HG03280 (cell line): ENCODE measurements at regions not wholly inside any gene's neighbourhood (a gene's known extent, or its start where the extent isn't known, plus 50 kb on each side); places are given as distances from the start of the nearest gene placed in this dataset.

ENCODE experiments used
- ATAC-seq: cut with Tn5 transposase; IDR thresholded peaks from one replicate; pipeline ENCODE4 v1.9.1; 2021; ENCODE audit warnings: mild to moderate bottlenecking, moderate library complexity; ENCODE audit not compliant: unreplicated experiment

- ATAC-seq, result no peak
Observed at GRCh38 chr6:132868057-132868456, 53.7 kb downstream of the RPS12 start.

GRCh38 chr6:132872923-132873322 lies 58.6 kb downstream of the RPS12 start:
- peak; percentile 99 for ATAC-seq

- no peak for ATAC-seq
Observed at GRCh38 chr6:132877003-132877402, 62.6 kb downstream of the RPS12 start.

GRCh38 chr6:132887204-132887603 lies 72.8 kb downstream of the RPS12 start:
- ATAC-seq, result no peak

GRCh38 chr6:132888701-132889100 lies 74.3 kb downstream of the RPS12 start:
- ATAC-seq, result no peak

GRCh38 chr6:132892929-132893771 lies 78.8 kb downstream of the RPS12 start:
- ATAC-seq, result no peak

- no peak for ATAC-seq
Observed at GRCh38 chr6:132893772-132894490, 79.6 kb downstream of the RPS12 start.

- ATAC-seq, result no peak
Observed at GRCh38 chr6:132898376-132898775, 84.0 kb downstream of the RPS12 start.

DNA sequence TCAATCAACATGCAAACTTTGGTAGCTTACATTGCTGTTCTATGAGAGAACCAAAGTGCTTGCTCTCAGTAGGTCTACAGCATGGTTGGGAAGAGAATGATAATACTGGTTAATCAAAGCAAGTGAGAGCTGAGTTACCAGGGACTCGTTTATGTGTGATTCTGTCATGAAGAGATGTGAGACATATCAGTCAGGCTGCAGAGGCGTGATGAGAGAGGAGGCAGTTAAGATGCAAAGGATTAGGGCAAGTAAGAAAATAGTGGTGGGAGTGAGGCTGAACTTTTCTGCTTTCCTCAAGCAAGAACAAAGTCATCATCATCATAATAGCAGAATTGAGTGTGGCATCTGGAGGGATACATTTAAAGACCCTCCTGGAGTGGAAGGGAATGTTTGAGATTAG lies 86.5 kb downstream of the RPS12 start:
- no peak for ATAC-seq

GRCh38 chr6:132902901-132903300 lies 88.5 kb downstream of the RPS12 start:
- ATAC-seq, result no peak

DNA sequence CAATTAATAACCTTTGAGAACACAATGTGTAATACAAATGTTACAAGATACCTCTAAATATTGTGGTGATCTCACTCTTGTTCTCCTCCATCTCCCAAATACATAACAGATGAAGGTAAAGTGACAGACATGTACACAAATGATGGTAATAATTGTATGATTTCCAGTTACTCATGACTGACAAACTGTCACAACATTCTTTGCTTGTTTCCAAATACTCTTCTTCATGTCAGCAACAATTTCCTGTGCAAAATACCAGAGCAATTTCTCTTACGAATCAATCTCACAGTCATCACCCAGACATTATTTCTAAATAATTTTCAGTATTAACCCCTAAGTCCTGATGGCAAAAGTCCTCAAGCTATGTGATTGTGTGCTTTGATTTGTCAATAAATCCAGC lies 92.9 kb downstream of the RPS12 start:
- ATAC-seq, result no peak

- no peak for ATAC-seq
Observed at GRCh38 chr6:132907914-132908313, 93.5 kb downstream of the RPS12 start.

GRCh38 chr6:132909742-132910141 lies 95.4 kb downstream of the RPS12 start:
- ATAC-seq, result no peak

- ATAC-seq, result no peak
Observed at GRCh38 chr6:132910759-132911158, 96.4 kb downstream of the RPS12 start.

DNA sequence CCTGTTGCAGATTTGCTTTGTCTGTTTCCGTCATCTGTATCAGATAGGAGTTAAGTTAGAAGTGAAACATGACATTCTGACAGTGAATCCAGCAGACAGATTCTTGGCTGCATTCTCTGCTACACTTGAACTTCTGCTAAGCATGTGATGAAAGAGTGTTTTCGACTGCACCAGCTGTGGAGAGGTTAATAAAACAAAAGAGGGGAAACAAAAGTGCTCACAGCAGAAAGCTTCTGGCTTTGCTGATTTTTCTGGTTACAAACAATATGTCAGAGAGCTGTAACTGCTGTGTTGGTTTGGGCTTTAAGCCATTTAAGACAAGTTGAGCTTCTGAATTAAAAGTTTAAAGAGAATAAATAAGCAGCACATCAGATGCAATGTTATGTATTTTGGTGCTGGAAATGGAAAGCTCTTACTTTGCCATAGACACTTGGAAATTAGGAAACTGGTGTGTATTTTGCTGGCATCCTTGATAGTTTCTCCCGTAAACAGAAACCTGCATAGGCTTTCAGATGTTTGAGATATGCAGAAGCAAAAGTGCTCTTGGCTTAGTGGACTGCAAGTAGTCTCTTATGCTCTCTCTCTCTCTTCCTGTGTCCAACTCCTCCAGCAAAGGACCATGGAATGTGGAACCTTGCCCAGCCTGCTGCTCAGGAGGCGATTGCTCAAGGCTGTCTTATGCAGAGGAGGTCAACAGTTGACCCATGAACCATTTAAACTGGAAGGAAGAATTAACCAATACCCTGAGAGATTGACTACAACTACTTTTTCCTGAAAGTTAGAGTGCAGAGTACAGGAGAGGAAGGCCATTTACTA lies 104.9 kb downstream of the RPS12 start:
- no peak for ATAC-seq

DNA sequence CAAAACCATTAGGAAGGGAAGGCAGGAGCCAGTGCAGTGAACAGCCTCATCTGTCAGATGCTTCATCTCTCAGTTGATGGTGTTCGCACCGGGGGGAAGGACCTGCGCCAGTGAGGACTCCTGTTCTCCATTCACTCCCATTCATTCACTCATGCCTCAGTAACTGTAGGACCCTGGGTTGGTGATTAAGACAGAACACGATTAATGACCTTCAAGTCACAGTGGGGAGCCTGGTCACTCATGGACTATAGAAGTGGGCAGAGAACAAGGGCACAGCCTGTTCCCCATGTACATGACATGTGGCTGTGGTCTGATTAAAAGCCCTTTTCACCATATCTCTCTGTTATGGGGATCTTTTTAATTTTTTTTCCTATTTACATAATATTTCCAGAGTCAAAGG lies 113.3 kb downstream of the RPS12 start:
- no peak for ATAC-seq

DNA sequence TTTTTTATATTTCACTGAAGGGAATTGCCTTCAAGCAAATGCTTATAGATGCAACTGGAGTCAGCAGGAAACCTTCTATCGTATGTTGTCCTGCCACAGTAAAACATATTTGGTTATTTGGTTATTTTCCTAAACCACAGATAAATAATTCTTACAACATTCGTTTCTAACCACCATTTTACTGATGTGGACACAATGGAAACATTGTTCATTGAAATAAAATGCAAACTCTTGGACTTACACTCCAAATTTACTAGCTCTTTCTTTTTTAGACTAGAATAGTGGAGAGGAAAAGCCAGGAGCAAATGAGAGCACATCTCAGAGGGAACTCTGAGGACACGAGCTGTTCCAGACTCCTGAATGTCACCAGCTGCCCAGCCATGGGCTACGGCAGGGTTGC lies 114.8 kb downstream of the RPS12 start:
- no peak for ATAC-seq

DNA sequence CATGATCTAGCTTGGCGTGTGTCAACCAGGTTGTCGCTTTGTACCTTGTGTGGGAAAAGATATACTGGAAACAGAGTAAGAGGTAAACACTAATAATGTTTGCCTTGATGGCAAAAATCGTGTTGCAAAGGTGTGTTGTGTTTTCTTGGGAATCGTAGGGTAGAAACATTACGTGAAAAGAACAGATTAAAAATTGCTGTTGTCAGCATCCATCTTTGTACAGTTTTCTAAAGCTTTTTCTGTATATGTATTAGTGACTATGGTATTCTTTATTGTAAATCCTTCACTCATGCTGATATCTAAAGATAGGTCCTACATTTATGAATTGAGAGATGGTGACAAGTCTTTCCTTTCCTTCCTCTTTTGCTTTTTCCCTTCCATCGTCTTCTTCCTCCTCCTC lies 116.9 kb downstream of the RPS12 start:
- no peak for ATAC-seq

DNA sequence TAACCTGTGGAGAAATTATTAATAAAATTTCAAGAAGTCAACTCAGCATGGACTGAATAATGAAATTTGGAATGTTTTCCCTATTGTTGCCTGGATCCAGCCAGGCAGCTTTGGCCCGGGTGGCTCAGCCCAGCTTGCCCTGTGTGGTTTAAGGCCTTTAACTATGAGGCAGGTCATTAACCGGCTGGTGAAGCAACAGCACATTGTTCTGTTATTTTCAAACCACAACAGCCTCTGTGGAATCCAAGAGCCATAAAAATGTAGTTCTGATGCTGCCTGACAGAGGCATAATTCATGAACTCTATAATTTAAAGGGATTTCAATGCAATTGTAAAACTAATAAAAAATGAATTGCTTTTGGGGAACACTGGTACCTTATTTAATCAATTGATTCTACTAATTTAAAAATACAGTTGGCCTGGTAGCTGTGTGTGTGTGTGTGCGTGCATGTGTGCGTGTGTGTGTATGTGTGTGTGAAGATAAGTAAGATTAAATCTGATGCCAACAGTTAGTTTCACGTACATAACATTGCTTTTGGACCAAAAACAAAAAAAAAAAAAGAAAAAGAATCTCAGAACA lies 117.7 kb downstream of the RPS12 start:
- no peak for ATAC-seq

GRCh38 chr6:132932588-132932987 lies 118.2 kb downstream of the RPS12 start:
- ATAC-seq, result no peak

DNA sequence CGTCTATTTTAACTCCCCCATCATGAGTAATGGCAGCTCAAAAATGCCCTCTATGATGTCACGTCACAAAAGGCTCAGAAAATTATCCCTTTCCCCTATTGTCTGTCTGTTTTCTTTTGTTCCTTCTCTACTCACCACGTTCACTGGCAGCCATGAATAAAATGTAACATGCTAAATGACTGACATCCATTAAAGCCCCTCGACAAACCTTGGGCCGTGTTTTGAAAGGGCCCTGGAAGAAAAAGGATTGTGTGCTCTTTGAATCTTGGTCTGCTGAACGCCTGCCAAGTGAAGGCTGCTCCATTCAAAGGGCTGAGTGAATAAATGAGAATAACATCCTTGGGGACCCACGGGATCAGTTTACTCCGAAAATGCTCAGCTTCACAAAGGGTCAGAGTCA lies 118.7 kb downstream of the RPS12 start:
- ATAC-seq, result no peak
